HG02973 (cell line): ENCODE measurements at regions not wholly inside any gene's neighbourhood (a gene's known extent, or its start where the extent isn't known, plus 50 kb on each side); places are given as distances from the start of the nearest gene placed in this dataset.

Source experiments
- ATAC-seq: cut with Tn5 transposase; IDR thresholded peaks from one replicate; pipeline ENCODE4 v1.9.1; 2021; ENCODE audit warnings: moderate library complexity; ENCODE audit not compliant: unreplicated experiment

GRCh38 chr3:28940530-28940929 lies 340.3 kb upstream of the RBMS3 start:
- ATAC-seq, result peak; percentile 90

DNA sequence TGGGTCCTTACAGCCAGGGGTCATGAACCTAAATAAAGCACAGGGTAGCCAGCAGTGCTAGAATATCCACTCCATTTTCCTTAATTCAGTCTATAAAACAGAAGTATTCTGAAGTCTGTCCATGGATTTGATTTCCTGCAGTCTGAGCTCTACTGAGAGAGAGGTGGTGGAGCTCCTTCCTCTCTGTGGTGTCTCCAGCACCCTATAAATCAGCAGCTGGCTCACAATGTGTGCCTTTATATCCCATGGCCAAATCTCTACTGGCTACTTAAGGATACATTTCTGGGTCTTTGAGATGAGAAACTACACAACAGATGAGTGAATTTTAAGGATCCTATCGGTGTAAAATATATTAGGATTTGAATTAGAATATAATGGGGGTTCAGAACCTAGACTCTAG lies 339.9 kb upstream of the RBMS3 start:
- peak; percentile 16 for ATAC-seq

DNA sequence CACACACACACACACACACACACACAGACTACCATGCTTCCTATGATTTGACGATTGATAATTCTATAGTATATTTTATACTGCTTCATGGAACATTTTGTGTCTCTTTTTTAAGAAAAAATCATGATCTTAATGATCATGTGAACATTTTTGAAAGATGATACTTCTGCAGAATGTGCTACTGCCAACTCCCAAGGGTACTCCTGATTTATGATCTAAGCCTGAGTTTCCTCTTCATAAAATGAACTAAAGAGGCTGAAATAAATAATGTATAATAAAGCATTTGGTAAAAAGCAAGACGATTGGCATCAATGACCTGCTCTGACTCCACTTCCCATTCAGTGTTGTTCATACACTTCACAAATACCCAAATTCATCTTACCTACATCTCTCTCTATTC lies 333.8 kb upstream of the RBMS3 start:
- ATAC-seq, result no peak

DNA sequence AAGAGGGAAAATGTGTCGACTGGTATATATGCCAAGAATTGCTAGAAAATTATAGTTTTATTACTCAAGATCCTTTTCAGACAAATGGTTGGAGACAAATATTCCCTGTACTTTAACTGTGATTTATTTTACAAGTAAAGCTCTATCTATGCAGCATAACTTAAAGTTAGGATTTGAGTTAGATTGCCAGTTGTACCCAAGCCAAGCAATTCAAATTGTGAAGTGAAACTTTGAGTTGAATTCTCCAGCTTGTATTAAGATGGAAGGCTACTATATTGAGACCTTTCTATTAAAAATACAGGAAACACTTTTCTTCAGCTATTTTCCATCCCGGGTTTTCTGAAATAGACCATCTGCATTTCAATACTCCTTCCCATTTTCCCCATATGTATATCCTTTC lies 333.1 kb upstream of the RBMS3 start:
- ATAC-seq, result no peak

GRCh38 chr3:28948685-28949084 lies 332.2 kb upstream of the RBMS3 start:
- no peak for ATAC-seq

DNA sequence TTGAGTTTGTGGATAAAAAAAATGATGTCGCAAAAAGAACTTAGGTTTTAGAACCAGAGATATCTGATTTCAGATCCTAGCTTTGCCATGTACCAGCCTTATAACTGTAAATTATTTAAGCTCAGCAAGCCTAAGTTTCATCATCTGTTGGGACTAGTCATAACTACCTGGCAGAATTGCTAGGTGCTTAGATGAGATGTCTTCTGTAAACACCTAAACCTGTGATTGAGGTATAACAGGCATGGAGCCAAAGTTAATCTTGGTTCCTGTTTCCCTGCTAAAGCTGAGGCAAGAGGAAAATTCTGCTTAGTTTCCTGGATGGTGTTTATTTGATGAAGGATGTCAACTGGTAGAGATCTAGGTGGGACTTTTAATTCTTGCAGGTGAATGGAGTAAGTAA lies 331.3 kb upstream of the RBMS3 start:
- no peak for ATAC-seq

DNA sequence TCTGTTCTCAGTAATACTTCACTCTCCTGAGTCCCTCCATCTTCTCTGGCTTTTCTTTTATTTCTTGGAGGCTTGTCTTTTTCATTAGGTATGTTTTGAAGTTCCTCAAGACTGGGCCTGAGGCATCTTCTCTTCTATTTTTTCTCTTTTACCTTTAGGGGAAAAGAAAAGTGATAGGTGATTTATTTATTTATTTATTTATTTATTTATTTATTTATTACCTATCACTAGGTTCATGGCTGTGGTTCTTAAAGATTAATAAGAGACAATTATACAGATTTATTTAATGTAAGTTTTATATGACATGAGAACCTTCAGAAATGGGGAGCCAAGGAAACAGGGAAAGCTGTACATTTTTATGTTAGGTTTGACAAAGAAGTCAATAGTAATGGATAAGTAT lies 330.3 kb upstream of the RBMS3 start:
- no peak for ATAC-seq

DNA sequence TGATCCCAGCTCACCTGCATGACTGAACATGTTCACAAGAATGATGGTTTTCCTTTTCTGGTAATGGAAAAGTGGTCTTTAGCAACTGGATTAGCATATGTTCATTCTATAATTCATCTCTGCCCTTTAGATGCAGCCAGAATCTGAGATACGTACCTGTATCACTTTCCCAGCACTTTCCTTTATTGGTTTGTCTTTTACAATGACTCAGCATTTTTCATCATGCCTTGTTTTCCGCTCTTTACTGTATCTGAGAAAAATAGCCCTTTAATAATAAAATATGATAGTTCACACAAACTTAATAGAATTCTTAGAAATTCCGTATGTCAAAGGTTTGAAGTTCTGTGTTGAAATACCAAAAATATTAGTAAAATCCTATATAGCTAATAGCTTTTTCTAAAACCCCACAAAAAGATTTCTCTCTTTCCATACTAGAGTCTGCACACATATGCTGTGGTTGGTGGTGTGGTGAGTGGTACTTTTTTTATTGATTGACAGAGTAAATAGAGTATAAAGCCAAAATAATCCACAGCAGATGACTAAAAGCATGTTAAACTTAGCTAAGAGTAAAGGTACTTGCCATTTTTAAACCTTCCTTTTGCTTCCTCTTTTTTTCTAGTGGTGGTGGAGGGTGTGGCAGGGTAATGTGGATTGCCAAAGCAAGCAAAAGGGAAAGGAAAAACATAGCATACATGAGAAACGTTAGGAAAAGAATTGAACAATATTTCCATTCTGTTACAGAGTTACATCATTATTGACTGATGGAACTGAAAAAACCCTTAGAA lies 328.9 kb upstream of the RBMS3 start:
- ATAC-seq, result no peak

GRCh38 chr3:28958656-28959055 lies 322.2 kb upstream of the RBMS3 start:
- no peak for ATAC-seq

GRCh38 chr3:28971156-28971555 lies 309.7 kb upstream of the RBMS3 start:
- ATAC-seq, result no peak

GRCh38 chr3:28972921-28973320 lies 307.9 kb upstream of the RBMS3 start:
- peak; percentile 86 for ATAC-seq

- no peak for ATAC-seq
Observed at GRCh38 chr3:28973609-28974008, 307.3 kb upstream of the RBMS3 start.

DNA sequence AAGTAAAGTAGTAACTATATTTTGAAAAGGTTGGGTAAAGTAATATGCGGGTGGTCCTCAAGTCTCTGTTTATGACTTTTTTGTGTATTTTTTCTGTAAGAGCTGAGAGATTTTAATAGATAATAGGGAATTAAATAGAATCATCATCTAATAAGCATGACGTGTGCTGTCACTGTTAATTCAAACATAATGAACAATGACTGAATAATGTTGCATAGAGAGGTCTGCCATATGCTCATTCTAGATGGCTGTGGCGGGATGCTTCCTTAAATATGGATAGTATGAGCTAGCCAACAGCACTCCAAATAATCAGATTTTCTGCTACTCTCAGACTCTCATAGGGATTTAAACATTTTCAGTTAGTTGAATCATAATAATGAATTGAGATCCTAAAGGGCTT lies 302.8 kb upstream of the RBMS3 start:
- ATAC-seq, result no peak

DNA sequence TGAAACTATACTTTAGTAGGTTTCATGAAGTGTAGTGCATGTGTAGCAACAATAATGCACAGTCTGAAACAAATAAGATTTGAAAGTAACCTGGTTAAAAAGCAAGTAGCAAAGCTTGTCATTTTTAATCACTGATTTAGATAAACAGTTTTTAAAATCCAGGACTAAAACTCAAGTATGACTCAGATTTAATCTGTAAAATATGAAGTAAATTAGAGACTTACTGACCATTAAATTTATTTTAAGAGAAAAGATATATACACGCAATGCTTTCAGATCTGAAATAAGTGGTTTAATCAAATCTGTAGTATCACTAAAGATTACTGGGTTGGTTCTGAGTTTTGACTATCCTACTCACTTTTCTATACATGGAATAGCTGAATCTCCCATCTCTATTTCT lies 300.7 kb upstream of the RBMS3 start:
- no peak for ATAC-seq

GRCh38 chr3:28980631-28981030 lies 300.2 kb upstream of the RBMS3 start:
- no peak for ATAC-seq

- peak; percentile 89 for ATAC-seq
Observed at GRCh38 chr3:28982906-28983305, 298.0 kb upstream of the RBMS3 start.

DNA sequence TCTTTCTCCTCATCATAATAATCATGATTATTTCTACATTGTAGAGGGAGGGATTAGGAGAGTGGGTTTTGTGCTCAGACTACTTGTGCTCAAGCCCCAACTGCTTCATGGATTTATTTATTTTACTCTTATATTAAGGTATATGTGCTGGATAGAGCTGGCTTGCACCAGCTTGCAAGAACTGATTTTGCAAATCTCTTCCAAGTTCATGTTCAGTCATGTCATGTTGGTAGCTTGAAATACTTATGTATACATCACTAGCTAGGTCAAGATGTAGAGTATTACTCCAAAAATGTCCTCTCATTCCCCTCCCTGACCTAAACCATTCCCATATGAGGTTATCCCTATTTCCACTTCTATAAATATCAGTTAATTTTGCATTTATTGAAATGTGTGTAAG lies 293.9 kb upstream of the RBMS3 start:
- no peak for ATAC-seq

DNA sequence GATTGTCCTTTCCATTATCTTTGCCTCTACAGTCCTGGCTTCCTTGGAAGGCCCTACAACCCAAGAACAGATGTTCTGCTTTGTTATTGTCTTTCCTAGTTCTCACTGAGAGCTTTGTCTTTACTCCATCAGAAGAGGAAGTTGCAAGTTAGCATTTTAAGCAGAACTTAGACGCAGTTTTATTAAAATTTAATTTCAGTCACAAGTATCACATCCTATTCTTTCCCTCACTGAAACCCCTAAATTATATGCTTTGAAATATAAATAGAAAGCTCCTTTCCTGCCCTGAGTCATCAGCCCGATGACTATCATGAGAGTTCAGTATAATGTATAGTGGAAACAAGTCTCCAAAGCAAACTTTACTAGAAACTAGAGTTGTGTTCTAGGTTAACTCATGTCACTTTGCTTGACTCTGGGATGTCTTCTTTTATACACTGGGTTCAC lies 291.2 kb upstream of the RBMS3 start:
- peak; percentile 95 for ATAC-seq

DNA sequence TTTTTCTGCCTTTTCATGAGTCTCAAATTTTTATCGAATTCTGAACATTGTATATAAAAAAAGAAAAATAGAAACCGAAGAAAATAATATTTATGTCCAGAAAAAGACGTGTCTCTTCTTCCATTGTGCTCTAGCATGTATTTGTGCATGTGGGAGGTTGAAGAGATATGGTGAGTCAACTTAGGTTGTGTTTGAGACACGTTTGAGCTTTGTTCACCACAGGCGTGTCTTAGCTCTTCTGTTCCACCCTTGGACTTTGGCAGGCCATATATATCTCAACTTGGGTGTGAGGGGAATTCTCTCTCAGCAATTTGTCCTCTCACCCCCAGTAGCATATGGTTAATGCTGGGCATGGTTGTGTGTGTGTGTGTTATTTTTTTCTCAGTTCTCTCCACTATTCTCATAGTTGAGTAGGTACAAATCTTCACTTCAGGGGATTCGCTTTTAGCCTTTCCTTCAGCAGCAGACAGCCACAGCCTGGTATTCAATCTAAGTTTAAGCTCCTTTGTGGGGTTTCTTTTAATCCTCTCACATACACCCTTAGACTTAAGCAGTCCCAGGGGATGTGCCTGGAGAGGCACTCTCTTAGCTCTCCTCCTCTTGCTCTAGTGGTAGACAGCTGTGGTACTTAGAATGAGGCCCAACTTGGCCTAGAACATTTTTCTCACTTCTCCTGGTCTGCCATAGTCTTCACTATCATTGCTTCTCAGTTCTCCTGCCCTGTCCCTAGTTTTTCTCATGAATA lies 286.5 kb upstream of the RBMS3 start:
- ATAC-seq, result no peak

DNA sequence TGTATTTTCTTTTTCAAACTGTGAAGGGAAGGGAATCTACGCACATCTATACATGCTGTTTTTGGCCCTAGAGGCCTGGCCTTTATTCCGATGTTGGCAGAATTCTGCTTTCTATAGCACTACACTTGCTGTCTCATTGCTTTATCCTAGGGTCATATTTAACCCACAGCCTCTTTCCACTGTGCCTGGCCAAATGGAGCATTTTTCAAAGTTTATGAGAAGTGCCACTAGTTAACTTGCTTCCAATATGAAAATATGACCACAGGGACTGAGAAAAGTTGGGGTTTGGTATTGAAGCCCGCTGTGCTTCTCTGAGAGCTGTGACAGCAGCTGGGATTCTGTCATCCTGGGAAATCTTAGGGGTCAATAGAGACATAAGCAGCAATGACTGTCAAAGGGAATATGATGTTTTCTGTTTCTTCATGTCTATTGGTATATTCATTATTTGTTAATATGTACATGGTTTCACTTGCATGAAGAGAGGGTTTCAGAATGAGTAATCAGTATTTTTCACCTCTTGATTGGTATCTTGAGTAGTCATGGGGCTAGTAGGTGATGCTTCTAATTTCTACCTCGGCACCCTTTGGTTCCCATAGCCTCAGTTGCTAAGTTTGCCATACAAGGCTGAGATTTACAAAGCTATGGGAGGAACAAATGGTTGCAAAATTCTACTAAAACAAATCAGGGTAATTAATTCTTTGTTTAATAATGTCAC lies 275.8 kb upstream of the RBMS3 start:
- ATAC-seq, result peak; percentile 99

DNA sequence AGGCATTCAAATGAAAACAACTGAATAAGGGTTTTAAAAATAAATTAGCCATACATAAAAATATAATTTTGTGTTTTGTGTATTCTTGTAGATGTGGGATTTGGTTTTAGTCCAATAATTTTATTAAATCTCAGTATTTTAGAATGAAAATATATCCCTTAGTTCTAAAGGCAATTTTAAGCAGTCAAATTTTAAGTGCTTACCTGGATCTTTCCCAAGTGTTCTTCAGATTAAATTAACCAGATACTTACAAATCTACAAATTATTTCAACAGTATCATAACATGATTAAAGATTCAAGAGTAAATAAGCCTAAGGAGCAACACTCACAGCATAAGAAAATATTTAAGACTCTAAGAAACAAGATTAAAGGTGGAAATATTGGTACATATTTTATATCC lies 275.0 kb upstream of the RBMS3 start:
- ATAC-seq, result no peak

DNA sequence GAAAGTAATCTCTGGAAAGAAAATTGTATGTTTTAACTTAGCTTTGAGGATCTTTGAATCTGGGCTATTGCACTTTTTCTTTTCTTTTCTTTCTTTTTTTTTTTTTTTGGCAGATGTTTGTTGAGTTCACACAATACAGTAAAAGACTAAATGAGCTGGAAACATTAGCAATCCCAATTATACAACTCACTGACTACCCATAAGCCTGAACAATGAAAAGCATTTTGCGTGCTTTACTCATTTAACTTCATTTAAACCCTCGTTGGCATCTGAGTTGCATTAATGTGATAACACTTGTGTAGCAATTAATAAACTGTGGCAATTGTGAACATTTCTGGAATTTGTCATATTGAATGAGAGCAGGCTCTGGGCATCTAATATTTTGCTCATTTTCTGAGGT lies 269.4 kb upstream of the RBMS3 start:
- ATAC-seq, result no peak
